ENCODE measurements at regions not wholly inside any gene's neighbourhood (a gene's known extent, or its start where the extent isn't known, plus 50 kb on each side); places are given as distances from the start of the nearest gene placed in this dataset.
"Not testable (repeated sequence)": the region's sequence is repeated elsewhere in the genome, so short reads cannot be mapped to it uniquely, and the experiment has no call there.

- Histone ChIP-seq H3K27ac (no peak overlapping the region), H3K4me3 (no peak overlapping the region), H3K27me3 (no peaks in the 10 kb centered on the region), H3K4me1 (no peaks in the 10 kb centered on the region), H3K36me3 (no peaks in the 10 kb centered on the region), H3K9me3 (no peaks in the 10 kb centered on the region)
- TF ChIP-seq POLR2A (IDR thresholded peaks at IDR 0.05) (no peak), CTCF (IDR thresholded peaks at IDR 0.05) (no peak)
- no peak for DNase-seq
These were observed 231.6 kb upstream of the CRIM1 start for GRCh38 chr2:36123995-36124394.

GRCh38 chr2:36097022-36097421 is 258.6 kb upstream of the CRIM1 start:
- H3K27me3 ChIP-seq: no peaks in the 10 kb centered on the region
- H3K4me3 ChIP-seq: no peak overlapping the region
- H3K36me3 ChIP-seq: no peaks in the 10 kb centered on the region
- TF ChIP-seq CTCF (IDR thresholded peaks at IDR 0.05) (no peak), POLR2A (IDR thresholded peaks at IDR 0.05) (no peak)
- no peak overlapping the region for H3K27ac ChIP-seq
- H3K9me3 ChIP-seq: no peaks in the 10 kb centered on the region
- no peak for DNase-seq
- H3K4me1 ChIP-seq: no peaks in the 10 kb centered on the region

- DNase-seq: not testable (repeated sequence)
These were observed 263.5 kb upstream of the CRIM1 start for GRCh38 chr2:36091844-36092741.

GRCh38 chr2:36088716-36089328 is 266.8 kb upstream of the CRIM1 start:
- Histone ChIP-seq H3K4me1 (no peaks in the 10 kb centered on the region), H3K27me3 (no peaks in the 10 kb centered on the region), H3K36me3 (no peaks in the 10 kb centered on the region), H3K9me3 (no peaks in the 10 kb centered on the region), H3K27ac (no peak overlapping the region), H3K4me3 (no peak overlapping the region)
- DNase-seq: no peak
- TF ChIP-seq CTCF (IDR thresholded peaks at IDR 0.05): no peak
- no peak for TF ChIP-seq POLR2A (IDR thresholded peaks at IDR 0.05)

More at GRCh38 chr2:36091844-36092741, 263.5 kb upstream of the CRIM1 start:
- H3K4me3 ChIP-seq, H3K9me3 ChIP-seq, H3K4me1 ChIP-seq, H3K27ac ChIP-seq, H3K27me3 ChIP-seq, H3K36me3 ChIP-seq: not testable (repeated sequence)

GRCh38 chr2:36087344-36087743 is 268.2 kb upstream of the CRIM1 start:
- Histone ChIP-seq H3K4me1 (no peaks in the 10 kb centered on the region), H3K4me3 (no peak overlapping the region), H3K27ac (no peak overlapping the region), H3K36me3 (no peaks in the 10 kb centered on the region), H3K9me3 (no peaks in the 10 kb centered on the region), H3K27me3 (no peaks in the 10 kb centered on the region)
- no peak for TF ChIP-seq CTCF (IDR thresholded peaks at IDR 0.05)
- no peak for TF ChIP-seq POLR2A (IDR thresholded peaks at IDR 0.05)
- DNase-seq: no peak

GRCh38 chr2:36079793-36080192 is 275.8 kb upstream of the CRIM1 start:
- TF ChIP-seq CTCF (IDR thresholded peaks at IDR 0.05) (no peak), POLR2A (IDR thresholded peaks at IDR 0.05) (no peak)
- Histone ChIP-seq H3K27ac (no peak overlapping the region), H3K36me3 (no peaks in the 10 kb centered on the region), H3K4me3 (no peak overlapping the region), H3K9me3 (no peaks in the 10 kb centered on the region), H3K4me1 (no peaks in the 10 kb centered on the region), H3K27me3 (no peaks in the 10 kb centered on the region)
- DNase-seq: no peak
